Endometrium (tissue), 2 donors: ENCODE measurements at regions not wholly inside any gene's neighbourhood (a gene's known extent, or its start where the extent isn't known, plus 50 kb on each side); places are given as distances from the start of the nearest gene placed in this dataset.
"Not testable (repeated sequence)": the region's sequence is repeated elsewhere in the genome, so short reads cannot be mapped to it uniquely, and the experiment has no call there.

ENCODE experiments used
- FAIRE-seq: peaks from 2 replicates; lab custom pipeline; 2012; peaks lifted over from hg19 to GRCh38; lab: Jason Lieb, UNC
- donor health status: control.
- donor health status: control.

DNA sequence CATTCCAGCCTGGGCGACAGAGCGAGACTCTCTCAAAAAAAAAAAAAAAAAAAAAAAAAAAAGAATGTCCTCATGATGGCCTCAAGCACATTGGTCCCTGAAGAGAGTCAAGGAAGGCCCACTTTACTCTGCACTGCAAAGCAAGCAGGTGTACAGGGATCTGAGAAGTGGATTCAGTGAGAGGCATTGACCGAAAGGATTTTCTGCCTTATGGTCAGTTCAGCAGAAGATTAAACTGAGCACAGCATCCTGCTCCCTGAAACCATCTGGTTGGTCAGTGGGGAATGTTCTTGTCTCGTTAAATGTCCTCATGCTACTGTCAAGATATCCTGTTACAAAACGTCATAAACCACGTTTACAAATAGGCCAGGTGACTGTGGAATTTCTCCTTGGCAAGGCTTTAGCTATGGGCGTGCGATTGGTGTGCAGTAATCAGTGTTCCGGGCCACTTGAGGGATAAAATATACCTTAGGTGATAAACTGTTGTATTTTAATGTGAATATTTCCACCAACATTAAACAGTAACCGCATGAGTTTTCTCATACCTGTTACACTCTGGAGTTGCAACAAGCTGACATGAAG, 195.0 kb downstream of the ADRA2C start:
- not testable (repeated sequence) for FAIRE-seq

DNA sequence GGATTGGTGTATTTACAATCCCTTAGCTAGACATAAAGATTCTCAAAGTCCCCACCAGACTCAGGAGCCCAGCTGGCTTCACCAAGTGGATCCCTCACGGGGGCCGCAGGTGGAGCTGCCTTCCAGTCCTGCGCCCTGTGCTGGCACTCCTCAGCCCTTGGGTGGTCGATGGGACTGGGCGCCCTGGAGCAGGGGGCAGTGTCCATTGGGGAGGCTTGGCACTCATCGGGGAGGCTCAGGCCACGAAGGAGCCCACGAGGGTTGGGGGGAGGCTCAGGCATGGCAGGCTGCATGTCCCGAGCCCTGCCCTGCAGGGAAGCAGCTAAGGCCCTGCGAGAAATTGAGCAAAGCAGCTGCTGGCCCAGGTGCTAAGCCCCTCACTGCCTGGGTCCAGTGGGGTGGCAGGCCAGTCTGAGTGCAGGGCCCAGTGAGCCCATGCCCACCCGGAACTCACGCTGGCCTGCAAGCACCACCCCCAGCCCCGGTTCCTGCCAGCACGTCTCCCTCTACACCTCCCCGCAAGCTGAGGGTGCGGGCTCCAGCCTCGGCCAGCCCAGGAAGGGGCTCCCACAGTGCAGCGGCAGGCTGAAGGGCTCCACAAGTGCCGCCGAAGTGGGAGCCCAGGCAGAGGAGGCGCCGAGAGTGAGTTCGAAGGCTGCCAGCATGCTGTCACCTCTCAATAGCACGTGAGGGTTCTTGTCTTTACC, 198.5 kb downstream of the ADRA2C start:
- not testable (repeated sequence) for FAIRE-seq

DNA sequence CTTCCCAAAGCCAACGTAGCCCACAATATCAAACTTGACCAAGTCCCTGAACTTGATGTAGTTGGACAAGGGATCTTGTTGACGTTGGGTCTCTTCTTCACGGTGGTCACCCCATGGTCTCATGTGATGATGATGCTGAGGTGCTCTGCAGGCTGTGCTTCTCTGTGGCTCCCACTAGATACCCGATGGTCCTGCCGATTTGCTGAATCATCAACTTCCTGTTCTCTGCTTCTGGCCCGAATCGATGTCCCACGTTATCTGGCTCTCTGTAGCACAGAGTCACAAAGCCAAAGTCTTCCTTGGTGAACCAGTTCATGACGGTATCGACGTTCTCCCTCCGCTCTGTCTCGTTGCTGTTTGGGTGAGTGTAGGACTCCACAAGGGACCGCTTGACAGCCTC, 201.0 kb downstream of the ADRA2C start:
- FAIRE-seq: not testable (repeated sequence)

DNA sequence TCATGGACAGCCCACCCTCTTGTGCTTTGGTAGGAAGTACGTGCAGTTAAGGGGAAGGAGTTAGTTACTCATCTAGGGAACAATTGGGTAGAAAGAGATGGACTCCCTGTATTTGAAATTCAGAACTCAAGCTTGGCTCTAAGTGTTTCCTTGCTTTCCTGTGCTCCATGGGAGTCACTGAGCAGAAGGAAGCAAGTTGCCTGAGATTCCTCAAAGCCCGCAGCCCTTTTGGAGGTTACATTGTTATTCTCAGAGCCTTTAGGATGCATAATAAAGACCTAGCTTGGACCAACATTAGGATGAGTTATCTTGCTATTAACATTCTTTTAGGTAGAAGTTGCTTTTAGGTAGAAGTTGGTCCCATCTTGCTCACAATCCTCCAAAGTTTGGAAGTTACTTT, 206.4 kb downstream of the ADRA2C start:
- not testable (repeated sequence) for FAIRE-seq

DNA sequence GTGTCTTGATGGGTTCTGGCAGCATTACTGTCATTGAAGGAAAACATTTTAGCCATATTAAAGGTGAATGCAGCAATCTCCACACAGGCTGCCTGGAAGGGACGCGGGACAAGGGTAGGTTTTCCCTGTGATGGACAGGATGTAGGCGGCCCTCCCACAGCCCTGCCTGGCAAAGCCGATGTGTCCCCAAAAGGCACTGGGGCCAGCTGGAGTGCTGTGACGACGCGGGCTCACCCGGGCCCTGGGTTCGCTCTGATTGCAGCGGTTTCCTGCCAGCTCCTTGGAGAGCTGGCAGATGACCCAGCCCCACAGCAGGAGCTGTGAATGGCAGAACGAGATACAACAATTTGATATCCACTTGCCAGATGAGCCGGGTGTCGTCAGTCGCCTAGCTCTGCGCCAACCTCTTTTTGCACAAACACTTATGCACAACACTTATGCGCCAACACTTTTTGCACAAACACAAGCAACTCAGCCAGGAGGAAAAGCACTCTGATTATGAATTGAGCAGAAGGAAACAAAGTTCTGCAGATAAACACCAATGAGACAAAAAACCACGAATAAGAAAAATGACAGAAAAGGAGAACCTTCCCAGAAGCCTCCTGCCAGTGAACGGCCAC, 207.5 kb downstream of the ADRA2C start:
- FAIRE-seq: not testable (repeated sequence)

DNA sequence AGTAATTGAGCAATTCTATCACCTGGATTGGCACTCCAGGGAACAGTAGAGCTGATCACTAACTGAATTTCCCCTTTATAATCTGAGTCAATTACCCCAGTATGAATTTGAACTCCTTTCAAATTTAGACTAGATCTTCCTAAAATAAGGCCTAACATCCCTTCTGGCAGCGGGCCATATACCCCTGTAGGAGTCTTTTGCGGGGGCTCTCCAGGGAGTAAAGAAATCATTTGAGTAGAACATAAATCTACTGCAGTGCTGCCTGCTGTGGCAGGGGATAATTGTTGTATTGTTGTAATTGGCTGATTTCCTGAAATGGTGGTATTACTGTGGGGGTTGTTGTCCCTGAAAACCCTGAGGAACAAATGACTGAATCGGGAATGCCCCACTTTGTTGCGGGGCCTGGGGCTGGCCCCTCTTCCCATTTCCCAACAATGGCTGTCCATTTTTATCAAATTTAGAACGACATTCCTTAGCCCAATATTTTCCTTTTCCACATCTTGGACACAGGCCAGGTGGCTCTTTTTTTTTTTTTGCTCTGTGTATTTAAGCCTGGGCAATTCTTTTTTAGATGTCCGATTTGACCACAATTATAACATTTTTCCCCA, 217.4 kb downstream of the ADRA2C start:
- not testable (repeated sequence) for FAIRE-seq

DNA sequence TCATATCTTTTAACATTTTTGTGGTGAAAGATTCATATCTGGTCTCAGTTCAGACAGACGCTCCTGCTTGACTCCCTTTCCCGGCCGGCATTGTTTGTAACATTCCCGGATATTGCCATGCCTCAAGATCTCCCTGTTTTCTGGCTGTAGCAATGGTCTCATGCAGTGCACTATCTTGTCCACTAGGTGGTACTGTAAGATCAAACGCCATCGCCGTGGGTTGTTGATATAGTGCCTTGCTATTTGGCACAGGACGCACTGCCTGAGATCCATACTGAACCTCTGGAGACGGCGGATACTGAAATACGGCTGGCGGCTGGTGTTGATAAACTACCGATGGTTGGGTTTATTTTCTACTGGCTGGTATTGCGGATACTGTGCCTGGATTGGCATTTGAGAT, 218.6 kb downstream of the ADRA2C start:
- peak; percentile 90 for FAIRE-seq

DNA sequence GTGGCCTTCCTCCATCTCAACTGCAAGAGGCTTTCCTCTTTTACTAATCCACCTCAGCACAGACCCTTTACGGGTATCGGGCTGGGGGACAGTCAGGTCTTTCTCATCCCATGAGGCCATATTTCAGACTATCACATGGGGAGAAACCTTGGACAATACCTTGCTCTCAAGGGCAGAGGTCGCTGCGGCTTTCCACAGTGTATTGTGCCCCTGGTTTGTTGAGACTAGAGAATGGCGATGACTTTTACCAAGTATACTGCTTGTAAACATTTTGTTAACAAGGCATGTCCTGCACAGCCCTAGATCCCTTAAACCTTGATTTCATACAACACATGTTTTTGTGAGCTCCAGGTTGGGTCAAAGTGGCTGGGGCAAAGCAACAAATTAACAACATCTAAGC, 220.2 kb downstream of the ADRA2C start:
- not testable (repeated sequence) for FAIRE-seq

DNA sequence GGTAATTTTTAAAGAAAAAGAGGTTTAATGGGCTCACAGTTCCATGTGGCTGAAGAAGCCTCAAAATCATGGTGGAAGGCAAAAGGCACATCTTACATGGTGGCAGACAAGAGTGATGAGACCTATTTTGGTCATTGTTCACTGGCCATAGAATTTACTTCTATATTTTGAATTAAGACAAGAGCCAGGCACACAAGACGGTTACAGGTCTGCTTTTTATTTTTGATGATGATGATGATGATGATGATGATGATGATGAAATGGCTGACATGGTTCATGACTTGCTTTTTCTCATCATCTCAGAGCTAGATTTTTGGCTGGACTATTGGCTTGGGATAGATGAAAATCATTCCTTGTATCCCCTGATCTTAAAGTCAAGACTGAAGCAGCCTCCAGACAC, 229.3 kb downstream of the OTOP1 start:
- FAIRE-seq: not testable (repeated sequence)

DNA sequence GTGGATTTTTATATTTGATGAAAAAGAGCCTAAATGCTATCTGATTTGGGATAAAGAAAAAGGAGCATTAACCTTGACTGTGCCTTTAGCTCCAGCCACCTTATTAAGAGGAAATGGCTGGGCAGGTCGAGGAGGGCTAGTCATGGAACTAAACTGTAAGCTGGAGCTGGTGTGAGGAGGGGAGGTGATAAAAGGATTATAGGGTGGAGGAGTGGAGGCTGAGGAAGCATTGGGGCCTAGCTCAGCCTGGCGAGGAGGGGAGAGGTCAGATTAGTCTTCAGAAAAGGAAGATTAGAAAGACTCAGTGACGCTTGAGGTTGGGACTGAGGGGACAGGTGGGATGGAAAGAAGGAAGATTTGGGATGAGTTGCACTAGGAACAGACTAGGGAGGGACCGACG, 222.7 kb downstream of the OTOP1 start:
- FAIRE-seq: not testable (repeated sequence)

DNA sequence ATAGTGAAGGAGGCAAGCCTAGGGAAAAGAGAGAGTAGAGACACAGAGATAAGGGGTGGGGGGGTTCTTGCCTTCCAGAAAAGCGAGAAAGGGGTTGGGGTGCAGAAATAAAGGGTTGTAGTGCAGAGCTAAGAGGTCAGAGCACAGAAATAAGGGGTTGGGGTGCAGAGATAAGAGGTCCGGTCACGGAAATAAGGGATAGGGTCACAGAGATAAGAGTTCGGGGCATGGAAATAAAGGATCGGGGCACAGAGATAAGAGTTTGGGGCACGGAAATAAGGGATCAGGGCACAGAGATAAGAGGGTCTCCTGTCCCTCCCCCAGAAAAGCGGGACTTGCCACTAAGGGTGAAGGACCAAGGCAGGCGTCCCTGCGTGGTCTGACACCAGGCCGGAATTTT, 222.0 kb downstream of the OTOP1 start:
- FAIRE-seq: not testable (repeated sequence)

DNA sequence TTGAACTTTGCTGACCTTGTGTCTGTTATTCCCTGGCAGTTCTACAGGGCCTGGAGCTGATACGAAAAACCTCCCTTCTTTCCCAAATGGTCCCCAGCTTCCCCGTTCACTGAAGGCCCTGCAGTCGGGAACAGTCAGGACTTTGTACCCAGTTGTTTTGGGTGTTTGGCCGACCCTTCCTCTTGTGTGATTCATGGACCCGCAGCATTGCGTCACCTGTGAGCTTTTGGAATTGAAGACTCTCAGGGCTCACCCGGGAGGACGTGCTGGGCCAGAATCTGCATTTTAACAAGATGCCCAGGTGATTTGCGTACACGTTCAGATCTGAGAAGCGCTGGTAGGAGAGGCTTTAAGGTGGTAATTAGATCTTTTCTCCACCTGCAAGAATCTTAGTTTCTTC, 220.4 kb downstream of the OTOP1 start:
- not testable (repeated sequence) for FAIRE-seq

DNA sequence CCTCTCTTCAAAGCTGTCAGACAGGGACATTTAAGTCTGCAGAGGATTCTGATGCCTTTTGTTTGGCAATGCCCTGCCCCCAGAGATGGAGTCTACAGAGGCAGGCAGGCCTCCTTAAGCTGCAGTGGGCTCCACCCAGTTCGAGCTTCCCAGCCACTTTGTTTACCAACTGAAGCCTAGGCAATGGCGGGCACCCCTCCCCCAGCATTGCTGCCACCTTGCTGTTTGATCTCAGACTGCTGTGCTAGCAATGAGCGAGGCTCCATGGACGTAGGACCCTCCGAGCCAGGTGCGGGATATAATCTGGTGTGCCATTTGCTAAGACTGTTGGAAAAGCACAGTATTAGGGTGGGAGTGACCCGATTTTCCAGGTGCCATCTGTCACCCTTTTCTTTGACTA, 207.7 kb downstream of the OTOP1 start:
- not testable (repeated sequence) for FAIRE-seq

DNA sequence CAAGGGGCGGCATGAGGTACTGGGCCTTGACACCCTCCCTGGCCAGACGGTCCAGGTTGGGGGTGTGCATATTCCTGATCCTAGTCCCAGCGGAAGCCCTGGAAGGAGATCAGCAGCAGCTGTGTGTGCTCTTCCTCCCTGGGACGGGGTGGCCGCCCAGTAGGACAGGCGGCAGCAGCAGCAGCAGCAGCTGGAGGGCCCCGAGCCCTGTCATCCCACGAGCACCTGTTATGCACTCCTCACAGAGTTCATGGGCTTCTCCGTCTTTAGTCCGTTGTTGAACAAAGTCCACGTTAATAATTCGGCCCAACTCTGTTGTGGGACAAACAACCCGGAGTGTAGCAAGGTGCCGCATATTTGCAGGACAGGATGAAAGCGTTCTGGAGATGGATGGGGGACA, 205.6 kb downstream of the OTOP1 start:
- FAIRE-seq: not testable (repeated sequence)

DNA sequence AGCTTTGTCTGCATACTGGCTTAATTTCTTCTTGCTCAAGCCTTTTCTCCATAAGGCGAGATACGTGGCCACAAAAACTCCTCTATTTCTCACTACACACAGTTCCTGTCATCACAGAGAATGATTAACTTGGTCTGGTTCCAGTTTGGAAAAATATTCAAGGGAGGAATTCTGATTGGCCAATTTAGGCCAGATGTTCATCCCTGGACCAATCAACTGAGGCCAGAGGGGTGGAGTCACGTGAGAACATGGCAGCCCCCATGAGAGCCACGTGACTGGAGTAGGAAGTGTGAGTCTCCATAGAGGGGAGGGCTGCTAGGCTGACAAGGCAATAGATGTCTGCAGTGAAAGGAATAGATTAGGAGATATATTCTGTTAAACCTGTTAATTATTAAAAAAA, 200.0 kb downstream of the OTOP1 start:
- not testable (repeated sequence) for FAIRE-seq

DNA sequence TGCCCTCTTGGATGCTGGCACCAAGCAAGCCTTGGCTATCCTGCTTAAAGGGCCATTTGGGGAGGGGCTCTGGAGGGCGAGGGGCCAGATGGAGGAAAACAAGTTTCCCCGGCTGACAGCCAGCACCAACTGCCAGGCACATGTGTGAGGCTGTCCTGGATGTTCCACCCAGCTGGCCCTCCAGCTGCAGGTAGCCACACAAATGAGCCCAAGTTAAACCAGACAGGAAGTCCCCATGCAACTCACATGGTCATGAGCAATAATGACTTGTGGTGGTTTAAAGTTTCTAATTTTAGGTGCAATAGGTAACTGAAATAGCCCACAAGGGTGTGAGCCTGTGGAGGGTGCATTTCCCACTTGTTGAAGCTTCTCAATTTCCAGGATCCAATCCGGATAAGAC, 198.0 kb downstream of the OTOP1 start:
- not testable (repeated sequence) for FAIRE-seq

DNA sequence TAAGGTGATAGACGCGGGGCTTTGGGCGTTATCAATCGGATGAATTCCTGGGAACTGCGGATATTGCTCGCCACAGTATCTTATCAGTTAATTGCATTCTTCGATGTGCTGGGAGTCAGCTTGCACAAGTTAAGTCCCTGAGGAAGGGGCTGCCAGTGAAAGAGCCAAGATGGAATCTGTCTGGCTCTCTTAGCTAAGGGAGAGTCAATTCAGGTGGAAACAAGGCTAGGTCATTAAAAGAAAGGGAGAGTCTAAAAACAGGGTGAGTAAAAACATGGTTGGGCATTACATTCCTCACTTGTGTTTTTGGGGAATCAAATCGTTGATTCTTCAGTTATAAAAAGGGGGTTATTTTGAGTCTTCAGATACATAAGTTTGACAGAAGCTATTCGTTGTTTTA, 196.2 kb downstream of the OTOP1 start:
- not testable (repeated sequence) for FAIRE-seq

DNA sequence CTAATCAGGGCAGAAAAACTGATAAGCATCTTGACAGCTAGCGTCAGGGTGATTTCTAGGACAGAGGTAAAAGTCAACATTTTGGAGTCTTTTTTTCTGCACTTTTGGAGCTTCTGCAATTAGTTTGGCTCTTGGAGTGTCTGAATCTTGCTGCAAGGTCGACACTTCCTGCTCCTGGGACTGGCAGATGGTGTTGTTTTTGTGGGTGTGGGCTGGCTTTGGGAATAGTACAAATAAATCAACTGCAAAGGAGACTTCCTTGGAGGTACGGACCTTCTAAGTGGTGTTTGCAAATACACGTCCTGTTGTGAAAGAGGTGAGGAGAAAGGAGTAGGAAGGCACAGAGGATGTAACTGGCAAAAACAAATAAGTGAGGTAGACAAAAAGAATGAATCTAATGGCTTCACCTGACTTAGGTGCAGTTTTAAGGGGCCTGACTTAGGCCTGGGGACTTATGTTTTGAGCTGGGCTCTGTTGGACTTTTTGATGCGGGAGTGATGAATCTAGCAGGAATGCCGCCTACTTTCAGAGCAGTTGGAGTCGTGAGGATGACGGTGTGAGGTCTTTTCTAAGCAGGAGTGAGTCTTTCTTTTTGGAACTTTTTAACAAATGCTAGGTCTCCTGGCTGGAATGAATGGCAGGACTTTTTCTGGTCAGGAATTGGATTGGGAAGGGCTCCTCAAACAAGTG, 195.1 kb downstream of the OTOP1 start:
- FAIRE-seq: not testable (repeated sequence)

DNA sequence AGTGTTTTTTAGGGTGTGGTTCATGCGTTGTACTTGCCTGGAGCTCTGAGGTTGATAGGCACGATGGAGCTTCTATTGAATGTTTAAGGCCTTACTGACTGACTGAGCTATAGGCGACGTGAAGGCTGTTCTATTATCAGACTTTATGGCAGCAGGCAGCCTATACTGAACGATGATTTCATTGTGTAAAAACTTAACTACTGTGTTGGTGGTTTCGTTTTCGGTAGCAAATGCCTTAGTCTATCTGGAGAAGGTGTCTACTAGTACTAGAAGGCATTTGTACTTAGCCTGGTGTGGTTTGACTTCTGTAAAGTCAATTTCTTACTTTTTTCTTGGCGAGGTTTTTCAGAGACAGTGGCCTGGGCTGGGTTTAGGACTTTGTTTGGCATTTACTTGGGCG, 194.4 kb downstream of the OTOP1 start:
- FAIRE-seq: not testable (repeated sequence)

DNA sequence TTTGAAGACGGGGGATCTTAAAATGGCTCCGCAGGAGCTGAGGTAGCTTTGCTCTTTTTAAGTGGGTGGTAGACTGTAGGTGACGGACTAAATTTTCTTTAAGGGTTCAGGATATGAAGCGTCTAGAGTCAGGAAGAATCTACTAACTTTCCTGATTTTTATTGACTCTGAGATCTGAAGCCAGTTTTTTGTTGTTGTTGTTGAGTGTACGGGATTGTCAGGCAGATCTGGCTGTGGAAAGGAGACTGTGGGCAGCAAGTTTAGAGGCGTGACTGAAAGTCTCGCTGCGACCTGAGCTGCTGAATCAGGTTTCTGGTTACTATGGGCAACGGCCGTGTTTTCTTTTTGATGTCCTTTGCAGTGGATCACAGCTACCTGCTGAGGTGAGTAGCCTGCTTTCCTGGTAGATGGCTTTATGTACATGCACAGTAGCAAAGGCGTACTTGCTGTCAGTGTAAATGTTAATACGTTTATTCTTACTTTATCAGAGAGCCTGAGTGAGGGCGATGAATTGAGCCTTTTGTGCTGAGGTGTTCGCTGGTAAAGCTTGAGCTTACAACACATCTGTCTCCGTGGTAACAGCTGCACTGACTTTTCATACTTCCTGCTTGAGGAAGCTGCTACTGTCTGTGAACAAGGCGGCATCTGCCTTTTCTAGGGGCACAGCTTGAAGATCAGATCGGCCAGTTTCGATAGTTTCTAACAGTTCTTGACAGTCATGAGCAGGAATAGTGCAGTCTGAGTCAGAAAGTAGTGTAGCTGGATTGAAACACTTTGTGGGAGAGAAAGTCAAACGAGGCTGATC, 193.7 kb downstream of the OTOP1 start:
- FAIRE-seq: not testable (repeated sequence)

DNA sequence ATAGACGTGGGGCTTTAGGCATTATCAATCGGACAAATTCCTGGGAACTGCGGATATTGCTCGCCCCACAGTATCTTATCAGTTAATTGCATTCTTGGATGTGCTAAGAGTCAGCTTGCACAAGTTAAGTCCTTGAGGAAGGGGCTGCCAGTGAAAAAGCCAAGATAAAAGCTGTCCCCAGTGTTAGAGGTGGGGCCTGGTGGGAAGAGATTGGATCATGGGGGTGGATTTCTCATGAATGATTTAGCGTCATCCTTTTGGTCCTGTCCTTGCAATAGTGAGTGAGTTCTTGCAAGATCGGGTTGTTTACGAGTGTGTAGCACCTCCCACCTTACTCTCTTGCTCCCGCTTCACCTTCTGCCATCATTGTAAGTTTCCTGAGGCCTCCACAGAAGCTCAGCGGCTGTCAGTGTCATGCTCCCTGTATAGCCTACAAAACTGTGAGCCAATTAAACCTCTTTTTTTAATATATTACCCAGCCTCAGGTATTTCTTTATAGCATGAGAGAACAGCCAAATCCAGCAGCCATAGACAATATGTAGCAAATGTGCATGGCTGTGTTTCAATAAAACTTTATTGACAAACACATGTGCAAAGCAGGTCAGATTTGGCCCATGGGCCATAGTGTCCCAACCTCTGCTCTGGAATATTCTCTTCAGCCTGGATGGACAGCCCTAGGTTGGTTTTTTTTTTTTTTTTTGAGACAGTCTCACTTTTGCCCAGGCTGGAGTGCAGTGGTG, 189.2 kb downstream of the OTOP1 start:
- FAIRE-seq: not testable (repeated sequence)
